Left ventricle myocardium superior (tissue), 1 donor: ENCODE measurements at regions not wholly inside any gene's neighbourhood (a gene's known extent, or its start where the extent isn't known, plus 50 kb on each side); places are given as distances from the start of the nearest gene placed in this dataset.

Experiments
- ATAC-seq: fragments of 200-7000 bp; cut with Tn5 transposase; one replicate; pipeline ENCODE4 v1.9.1; 2020; ENCODE audit warnings: mild to moderate bottlenecking, moderate library complexity
- DNase-seq: peaks from one replicate; pipeline ENCODE4 v3.0.0-alpha.2; 2020
- intact Hi-C: fragments of 100-400 bp; cut with micrococcal nuclease; formaldehyde crosslinking; loops from one replicate; pipeline ENCODE4 v1.11.0; 2022
- donor health status: DM: no; HTN: yes; CAD: no; lungs with severe emphysema.

- DNase-seq, result no peak
- ATAC-seq, result no peak
- intact Hi-C loops, result no loop called here
These were observed 489.0 kb downstream of the KCNJ2 start for GRCh38 chr17:70658317-70658716.

- no peak for DNase-seq
- intact Hi-C loops, result no loop called here
- no peak for ATAC-seq
These were observed 489.5 kb downstream of the KCNJ2 start for GRCh38 chr17:70658840-70659239.

- intact Hi-C loops, result no loop called here
- no peak for ATAC-seq
These were observed 492.2 kb downstream of the KCNJ2 start for GRCh38 chr17:70661342-70662222.

GRCh38 chr17:70668276-70668937 is 499.1 kb downstream of the KCNJ2 start:
- intact Hi-C loops, result no loop called here
- ATAC-seq, result no peak
- DNase-seq, result no peak

More at GRCh38 chr17:70661342-70662222, 492.2 kb downstream of the KCNJ2 start:
- DNase-seq, result no peak

GRCh38 chr17:70668938-70669778 is 499.8 kb downstream of the KCNJ2 start:
- intact Hi-C loops, result no loop called here

GRCh38 chr17:70674061-70674460 is 504.7 kb downstream of the KCNJ2 start:
- DNase-seq, result no peak
- ATAC-seq, result no peak
- intact Hi-C loops, result no loop called here

More at GRCh38 chr17:70668938-70669778, 499.8 kb downstream of the KCNJ2 start:
- ATAC-seq, result no peak
- DNase-seq, result no peak

GRCh38 chr17:70675070-70675590 is 505.8 kb downstream of the KCNJ2 start:
- DNase-seq, result no peak
- no peak for ATAC-seq
- intact Hi-C loops, result no loop called here

GRCh38 chr17:70677783-70678647 is 508.7 kb downstream of the KCNJ2 start:
- DNase-seq (no peak), ATAC-seq (no peak)
- intact Hi-C loops, result no loop called here

- no peak for ATAC-seq
- intact Hi-C loops, result no loop called here
- no peak for DNase-seq
These were observed 509.6 kb downstream of the KCNJ2 start for GRCh38 chr17:70678889-70679288.

- intact Hi-C loops, result no loop called here
- DNase-seq, result no peak
- ATAC-seq, result no peak
These were observed 514.6 kb downstream of the KCNJ2 start for GRCh38 chr17:70683936-70684335.

GRCh38 chr17:70687421-70687820 is 518.1 kb downstream of the KCNJ2 start:
- ATAC-seq (no peak), DNase-seq (no peak)
- intact Hi-C loops, result no loop called here

GRCh38 chr17:70691150-70691549 is 521.8 kb downstream of the KCNJ2 start:
- intact Hi-C loops, result no loop called here
- ATAC-seq (no peak), DNase-seq (no peak)

- no peak for DNase-seq
- intact Hi-C loops, result no loop called here
- ATAC-seq, result no peak
These were observed 530.1 kb downstream of the KCNJ2 start for GRCh38 chr17:70699408-70699807.

GRCh38 chr17:70702683-70703255 is 533.4 kb downstream of the KCNJ2 start:
- intact Hi-C loops, result no loop called here
- ATAC-seq, result no peak
- DNase-seq, result no peak

GRCh38 chr17:70709596-70709995 is 540.3 kb downstream of the KCNJ2 start:
- DNase-seq, result no peak
- no peak for ATAC-seq
- intact Hi-C loops, result no loop called here

- DNase-seq (no peak), ATAC-seq (no peak)
- intact Hi-C loops, result no loop called here
These were observed 544.4 kb downstream of the KCNJ2 start for GRCh38 chr17:70713694-70714093.

GRCh38 chr17:70716551-70716950 is 547.2 kb downstream of the KCNJ2 start:
- intact Hi-C loops, result no loop called here
- no peak for ATAC-seq
- no peak for DNase-seq

- intact Hi-C loops, result no loop called here
- DNase-seq, result no peak
- no peak for ATAC-seq
These were observed 547.7 kb downstream of the KCNJ2 start for GRCh38 chr17:70717042-70717441.
